Amygdala (tissue), 56 donors: ENCODE measurements at regions not wholly inside any gene's neighbourhood (a gene's known extent, or its start where the extent isn't known, plus 50 kb on each side); places are given as distances from the start of the nearest gene placed in this dataset.

Source experiments
- DNase-seq, 56 donors: peaks; one replicate each; lab custom pipeline; 2025; lab: John Stamatoyannopoulos, UW

- no peak for DNase-seq
Measured at GRCh38 chr11:112630496-112630895, 330.7 kb upstream of the NCAM1 start.

DNA sequence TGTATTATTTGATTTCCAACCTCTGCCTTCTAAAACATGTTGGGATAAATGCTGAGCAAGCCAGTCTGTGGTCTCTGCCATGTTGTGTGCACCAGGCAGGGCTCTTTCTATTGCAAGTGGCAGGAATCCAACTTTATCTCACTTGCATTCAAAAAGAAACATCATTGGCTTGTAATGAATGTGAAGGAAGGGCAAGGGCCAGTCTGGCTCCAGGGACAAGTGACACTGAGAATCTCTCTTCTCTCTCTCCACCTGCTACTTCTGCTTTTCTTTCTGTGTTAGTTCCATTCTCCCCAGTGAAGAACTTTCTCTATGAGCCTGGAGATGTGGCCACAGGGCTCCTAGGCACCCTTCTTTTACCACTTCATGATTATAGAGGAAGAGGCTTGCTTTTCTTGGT, 329.9 kb upstream of the NCAM1 start:
- no peak for DNase-seq

DNA sequence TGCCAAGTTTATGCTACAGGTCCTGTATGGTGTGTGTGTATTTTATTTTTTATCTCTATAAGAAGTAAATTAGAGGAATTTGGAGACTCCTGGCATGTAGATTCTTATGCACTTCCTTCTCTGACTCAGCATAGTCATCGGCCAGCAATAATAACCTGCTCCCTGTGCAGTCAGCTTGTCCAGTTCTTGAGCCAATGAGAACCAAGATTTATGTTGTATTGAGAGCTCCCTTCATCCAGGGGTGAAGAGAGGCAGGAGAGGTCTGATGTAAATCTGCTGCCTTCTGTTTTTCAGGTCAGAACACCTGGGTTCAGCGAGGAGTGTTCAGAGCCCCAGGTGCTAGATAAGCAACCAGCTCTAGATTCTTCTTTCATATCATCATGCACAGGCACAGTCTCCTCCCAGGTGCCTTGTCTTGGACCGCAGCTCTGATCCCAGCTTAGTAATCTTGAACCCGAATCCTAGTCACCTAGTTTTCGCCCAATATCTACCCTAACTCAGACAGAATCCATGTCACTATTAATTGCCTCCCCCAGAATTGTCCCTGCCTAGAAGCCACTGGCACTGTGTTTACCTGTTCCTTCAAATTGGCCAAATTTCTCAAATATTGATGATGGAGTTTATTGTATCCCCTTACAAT, 328.2 kb upstream of the NCAM1 start:
- no peak for DNase-seq

- peak in 1 of 56 donors; percentile 46 for DNase-seq
Measured at GRCh38 chr11:112634551-112634950, 326.7 kb upstream of the NCAM1 start.

DNA sequence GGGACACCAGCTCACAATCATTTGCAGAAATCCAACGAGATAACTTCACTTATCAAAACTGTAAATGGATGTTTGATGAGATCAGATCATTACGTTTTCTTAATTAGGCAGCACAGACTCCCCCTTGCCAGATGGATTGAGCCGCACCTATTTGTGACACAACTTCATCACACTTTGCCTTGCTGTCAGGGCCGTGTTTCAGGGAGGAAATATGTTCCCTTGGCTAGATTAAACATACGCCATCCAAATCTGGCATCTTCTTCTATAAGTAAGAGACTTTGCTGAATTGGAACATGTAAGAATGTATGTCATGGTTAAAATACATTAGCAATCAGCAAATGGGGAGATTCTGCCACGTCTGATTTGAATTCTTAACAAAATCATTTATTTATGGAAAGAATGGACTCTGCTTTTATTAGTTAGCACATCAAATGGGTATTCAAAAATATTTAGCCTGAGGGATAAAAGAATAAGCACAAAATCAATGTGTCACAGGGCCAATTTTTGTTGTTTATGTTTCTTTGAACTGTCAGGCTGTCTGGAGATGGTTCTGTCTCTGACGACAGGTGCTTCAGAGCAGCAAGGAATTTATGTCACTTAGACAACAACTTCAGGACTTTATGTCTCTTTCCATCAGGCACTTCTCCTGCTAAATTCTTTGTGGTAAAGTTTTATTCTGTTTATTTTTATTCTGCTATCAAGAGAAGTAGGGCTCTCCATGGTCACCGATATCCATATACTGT, 326.1 kb upstream of the NCAM1 start:
- no peak for DNase-seq

DNA sequence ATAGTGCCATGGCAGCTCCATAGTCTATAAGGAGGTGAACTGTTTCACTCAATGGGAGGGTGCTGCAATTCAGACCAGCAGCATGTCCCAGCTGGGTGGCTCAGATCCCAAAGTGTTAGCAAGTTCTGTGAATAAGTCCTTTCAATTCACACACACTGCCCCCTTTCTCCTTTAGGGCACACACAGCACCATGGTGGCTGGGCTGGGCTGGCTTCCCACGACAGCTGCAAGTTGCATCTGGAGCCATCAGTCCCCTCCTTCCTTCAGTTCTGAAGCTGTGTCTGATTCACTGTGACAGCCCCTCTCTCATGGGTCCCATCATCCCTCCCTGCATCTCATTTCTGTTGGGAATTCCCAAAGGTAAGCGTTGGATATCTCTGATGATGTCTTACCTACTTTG, 324.1 kb upstream of the NCAM1 start:
- peak in 53 of 56 donors; percentile 30 to 97 (median 83) for DNase-seq

- DNase-seq = no peak
Measured at GRCh38 chr11:112637876-112638275, 323.3 kb upstream of the NCAM1 start.

GRCh38 chr11:112639469-112639868, 321.8 kb upstream of the NCAM1 start:
- DNase-seq = no peak

DNA sequence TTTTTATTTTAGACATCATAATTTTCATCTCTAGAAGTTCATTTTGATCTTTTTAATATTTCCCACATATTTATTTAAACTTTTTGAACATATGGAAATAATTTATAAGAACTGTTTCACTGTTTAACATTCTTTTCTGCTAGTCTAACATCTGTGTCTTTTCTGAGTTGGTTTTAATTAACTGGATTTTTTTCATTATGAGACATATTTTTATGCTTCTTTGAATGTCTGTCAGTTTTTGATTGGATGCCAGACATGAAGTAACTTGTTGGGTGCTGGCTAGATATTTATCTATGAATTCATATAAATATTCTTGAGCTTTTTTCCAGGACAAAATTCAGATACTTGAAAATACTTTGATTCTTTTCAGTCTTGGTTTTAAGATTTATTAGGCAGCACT, 317.8 kb upstream of the NCAM1 start:
- no peak for DNase-seq

DNA sequence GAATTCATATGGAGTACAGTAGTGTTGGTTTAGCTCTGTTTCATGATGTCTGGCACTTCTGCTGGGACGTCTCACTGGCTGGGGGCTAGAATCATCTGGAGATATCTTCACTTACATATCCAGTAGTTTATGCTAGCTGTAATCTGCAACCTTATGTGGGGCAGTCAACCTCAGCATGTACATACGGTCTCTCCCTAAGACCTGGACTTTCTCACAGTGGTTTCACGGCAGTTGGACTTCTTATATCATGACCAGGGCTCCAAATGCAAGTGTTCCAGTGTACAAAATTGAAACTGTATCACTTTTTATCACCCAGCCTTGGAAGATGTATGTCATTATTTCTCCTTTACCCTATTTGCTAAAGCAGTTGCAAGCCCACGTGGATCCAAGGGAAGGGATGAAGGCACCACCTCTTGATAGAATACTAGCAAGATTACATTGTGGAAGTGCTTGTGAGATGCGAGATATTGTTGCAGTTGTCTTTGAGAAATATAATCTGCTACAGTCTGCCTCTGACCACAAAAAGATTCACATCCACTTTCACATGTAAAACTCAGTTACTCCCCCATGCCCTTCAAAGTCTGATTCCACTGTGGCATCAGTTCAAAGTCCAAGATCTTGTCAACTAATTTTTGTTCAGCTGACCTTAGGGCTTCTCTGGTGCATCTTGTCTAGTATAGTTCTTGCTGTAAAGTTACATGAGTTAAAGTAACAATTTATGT, 316.6 kb upstream of the NCAM1 start:
- DNase-seq = no peak

GRCh38 chr11:112649856-112650255, 311.4 kb upstream of the NCAM1 start:
- no peak for DNase-seq

DNA sequence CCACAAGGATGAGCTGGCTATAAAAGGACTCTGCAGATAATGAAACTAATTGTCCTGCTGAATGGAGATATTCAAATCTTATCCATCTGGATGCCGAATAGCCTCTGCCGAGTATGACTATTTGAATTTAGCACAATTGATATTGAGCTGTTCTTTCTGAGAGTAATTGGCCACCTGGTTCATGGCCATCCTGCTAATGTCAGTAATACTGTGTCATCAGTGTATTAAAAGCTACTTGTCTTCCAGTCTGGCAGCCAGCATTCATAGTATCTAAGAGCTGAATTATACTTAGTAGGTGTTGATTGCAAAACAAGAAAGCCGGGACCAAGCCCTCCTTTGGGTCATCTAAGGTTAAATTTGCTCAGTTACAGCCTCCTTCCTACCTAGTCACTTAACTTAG, 310.7 kb upstream of the NCAM1 start:
- no peak for DNase-seq

- no peak for DNase-seq
Measured at GRCh38 chr11:112651386-112651785, 309.8 kb upstream of the NCAM1 start.

- no peak for DNase-seq
Measured at GRCh38 chr11:112652786-112653390, 308.3 kb upstream of the NCAM1 start.

GRCh38 chr11:112655371-112655770, 305.8 kb upstream of the NCAM1 start:
- peak in 35 of 56 donors; percentile 8 to 84 (median 55) for DNase-seq

- DNase-seq = no peak
Measured at GRCh38 chr11:112656772-112657428, 304.3 kb upstream of the NCAM1 start.

GRCh38 chr11:112658431-112658878, 302.8 kb upstream of the NCAM1 start:
- no peak for DNase-seq

DNA sequence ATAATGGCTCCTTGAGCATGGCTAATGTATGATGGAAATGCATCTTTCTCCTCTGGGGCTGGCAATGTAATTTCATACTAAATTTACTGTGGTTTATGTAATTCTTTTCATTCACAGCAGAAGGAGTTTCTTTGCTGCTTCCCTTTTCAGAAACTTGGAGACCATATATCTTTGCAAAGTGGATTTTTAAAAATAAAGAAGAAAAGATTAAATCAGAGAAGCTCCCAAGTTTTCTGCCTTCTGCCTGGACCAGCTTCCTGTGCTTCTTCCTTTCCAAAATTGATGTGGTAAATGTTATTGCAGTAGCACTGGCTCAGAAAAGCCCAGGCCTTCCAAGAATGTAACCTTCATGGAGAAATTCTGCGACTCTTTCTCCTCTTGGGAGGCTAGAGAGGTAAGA, 300.1 kb upstream of the NCAM1 start:
- no peak for DNase-seq

GRCh38 chr11:112661571-112661970, 299.6 kb upstream of the NCAM1 start:
- DNase-seq = no peak

DNA sequence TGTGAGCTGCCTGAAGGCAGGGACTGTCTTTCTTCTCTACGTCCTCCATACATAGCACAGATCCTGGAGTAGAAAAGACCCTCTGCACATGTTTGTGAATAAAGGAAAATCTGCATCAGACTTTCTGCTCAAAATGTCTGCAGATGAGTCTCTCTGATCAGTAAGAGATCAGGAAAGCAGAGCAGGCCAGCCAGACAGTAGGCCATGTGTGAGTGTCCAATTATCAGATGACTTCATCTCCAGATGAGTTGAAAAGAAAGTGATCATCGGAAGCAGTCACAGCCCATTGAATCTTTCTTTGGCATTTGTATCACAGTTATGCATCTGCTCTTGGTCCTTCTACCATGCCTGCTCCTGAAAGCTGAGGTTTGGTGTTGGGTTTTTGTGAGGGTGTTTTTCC, 298.7 kb upstream of the NCAM1 start:
- no peak for DNase-seq
